ENCODE measurements at regions not wholly inside any gene's neighbourhood (a gene's known extent, or its start where the extent isn't known, plus 50 kb on each side); places are given as distances from the start of the nearest gene placed in this dataset.
A peak's percentile ranks its signal among the peaks of the same experiment; 100 is the strongest.

- Histone ChIP-seq H3K27ac (ENCODE audit: poor library complexity, severe bottlenecking) (no peak overlapping the region), H3K9me3 (ENCODE audit: severe bottlenecking) (no peaks in the 10 kb centered on the region), H3K4me1 (ENCODE audit: insufficient read depth, poor library complexity, severe bottlenecking) (no peaks in the 10 kb centered on the region), H3K4me3 (ENCODE audit: severe bottlenecking) (no peak overlapping the region), H3K27me3 (ENCODE audit: insufficient read depth, poor library complexity, severe bottlenecking) (no peaks in the 10 kb centered on the region), H3K36me3 (ENCODE audit: low read depth) (no peaks in the 10 kb centered on the region)
- TF ChIP-seq CTCF (IDR thresholded peaks at IDR 0.05; ENCODE audit: poor library complexity, severe bottlenecking) = peak; percentile 38
- ATAC-seq (ENCODE audit: low read depth) (no peak), DNase-seq (ENCODE audit: low spot score) (no peak)
Observed at GRCh38 chr11:29634244-29634643, 382.6 kb downstream of the KCNA4 start.

- no peak for TF ChIP-seq CTCF (IDR thresholded peaks at IDR 0.05; ENCODE audit: poor library complexity, severe bottlenecking)
- Histone ChIP-seq H3K27me3 (ENCODE audit: insufficient read depth, poor library complexity, severe bottlenecking) (no peaks in the 10 kb centered on the region), H3K27ac (ENCODE audit: poor library complexity, severe bottlenecking) (no peak overlapping the region), H3K9me3 (ENCODE audit: severe bottlenecking) (no peaks in the 10 kb centered on the region), H3K4me3 (ENCODE audit: severe bottlenecking) (no peak overlapping the region), H3K4me1 (ENCODE audit: insufficient read depth, poor library complexity, severe bottlenecking) (no peaks in the 10 kb centered on the region), H3K36me3 (ENCODE audit: low read depth) (no peaks in the 10 kb centered on the region)
- DNase-seq (ENCODE audit: low spot score) (no peak), ATAC-seq (ENCODE audit: low read depth) (0 out of 3 replicates have a peak, but pooled peaks have one; percentile 21)
Observed at GRCh38 chr11:29629286-29629685, 387.5 kb downstream of the KCNA4 start.

- TF ChIP-seq CTCF (IDR thresholded peaks at IDR 0.05; ENCODE audit: poor library complexity, severe bottlenecking) = no peak
- no peak overlapping the region for H3K27ac ChIP-seq (ENCODE audit: poor library complexity, severe bottlenecking)
- no peak overlapping the region for H3K4me3 ChIP-seq (ENCODE audit: severe bottlenecking)
- no peaks in the 10 kb centered on the region for H3K9me3 ChIP-seq (ENCODE audit: severe bottlenecking)
- H3K27me3 ChIP-seq (ENCODE audit: insufficient read depth, poor library complexity, severe bottlenecking) = no peaks in the 10 kb centered on the region
- H3K36me3 ChIP-seq (ENCODE audit: low read depth) = no peaks in the 10 kb centered on the region
- no peaks in the 10 kb centered on the region for H3K4me1 ChIP-seq (ENCODE audit: insufficient read depth, poor library complexity, severe bottlenecking)
- ATAC-seq (ENCODE audit: low read depth) (no peak), DNase-seq (ENCODE audit: low spot score) (no peak)
Observed at GRCh38 chr11:29628609-29629008, 388.2 kb downstream of the KCNA4 start.

- H3K9me3 ChIP-seq (ENCODE audit: severe bottlenecking) = no peaks in the 10 kb centered on the region
- no peak for TF ChIP-seq CTCF (IDR thresholded peaks at IDR 0.05; ENCODE audit: poor library complexity, severe bottlenecking)
- no peaks in the 10 kb centered on the region for H3K27me3 ChIP-seq (ENCODE audit: insufficient read depth, poor library complexity, severe bottlenecking)
- ATAC-seq (ENCODE audit: low read depth) = no peak
- no peak for DNase-seq (ENCODE audit: low spot score)
- no peaks in the 10 kb centered on the region for H3K36me3 ChIP-seq (ENCODE audit: low read depth)
- H3K4me3 ChIP-seq (ENCODE audit: severe bottlenecking) = no peak overlapping the region
- H3K4me1 ChIP-seq (ENCODE audit: insufficient read depth, poor library complexity, severe bottlenecking) = no peaks in the 10 kb centered on the region
- no peak overlapping the region for H3K27ac ChIP-seq (ENCODE audit: poor library complexity, severe bottlenecking)
Observed at GRCh38 chr11:29627541-29627940, 389.3 kb downstream of the KCNA4 start.

GRCh38 chr11:29623144-29623722 is 393.6 kb downstream of the KCNA4 start:
- ATAC-seq (ENCODE audit: low read depth) = no peak
- DNase-seq (ENCODE audit: low spot score) = no peak
- H3K4me1 ChIP-seq (ENCODE audit: insufficient read depth, poor library complexity, severe bottlenecking) = no peaks in the 10 kb centered on the region
- no peaks in the 10 kb centered on the region for H3K9me3 ChIP-seq (ENCODE audit: severe bottlenecking)
- H3K4me3 ChIP-seq (ENCODE audit: severe bottlenecking) = no peak overlapping the region
- no peak for TF ChIP-seq CTCF (IDR thresholded peaks at IDR 0.05; ENCODE audit: poor library complexity, severe bottlenecking)
- no peaks in the 10 kb centered on the region for H3K36me3 ChIP-seq (ENCODE audit: low read depth)
- H3K27ac ChIP-seq (ENCODE audit: poor library complexity, severe bottlenecking) = no peak overlapping the region
- H3K27me3 ChIP-seq (ENCODE audit: insufficient read depth, poor library complexity, severe bottlenecking) = no peaks in the 10 kb centered on the region

All from RWPE2 (cell line).